ENCODE measurements at regions not wholly inside any gene's neighbourhood (a gene's known extent, or its start where the extent isn't known, plus 50 kb on each side); places are given as distances from the start of the nearest gene placed in this dataset.

GRCh38 chr2:59655809-59656208 is 897.6 kb downstream of the BCL11A start:
- Mint-ChIP-seq H3K27ac (ENCODE audit: unreplicated experiment) (peak overlapping the region; percentile 63), H3K4me3 (ENCODE audit: low read depth, unreplicated experiment) (peak overlapping the region; percentile 52), H3K27me3 (ENCODE audit: unreplicated experiment) (no peaks in the 10 kb centered on the region), H3K4me1 (ENCODE audit: low read depth, unreplicated experiment) (peaks cover 23% of the 10 kb centered on the region), H3K36me3 (ENCODE audit: insufficient read depth, unreplicated experiment) (no peaks in the 10 kb centered on the region), H3K9me3 (ENCODE audit: low read depth, unreplicated experiment) (no peaks in the 10 kb centered on the region)
- TF ChIP-seq CTCF (IDR thresholded peaks at IDR 0.05; ENCODE audit: unreplicated experiment) = no peak
- no TSS peak for BruUV-seq (replicated peaks)
- intact Hi-C loops (cut with micrococcal nuclease; ENCODE audit: unreplicated experiment) = no loop called here
- peak; percentile 60 for DNase-seq
- CTCF ChIA-PET = interaction anchor here (0.7 to 0.8 kb wide), 2 partner anchors 179 to 452 kb away, joined by 4 read pairs; no protein-coding TSS in a partner anchor

- CTCF ChIA-PET = no interaction called here
- peaks cover 23% of the 10 kb centered on the region for H3K4me1 Mint-ChIP-seq (ENCODE audit: low read depth, unreplicated experiment)
- no peak for TF ChIP-seq CTCF (IDR thresholded peaks at IDR 0.05; ENCODE audit: unreplicated experiment)
- H3K27ac Mint-ChIP-seq (ENCODE audit: unreplicated experiment) = no peak overlapping the region
- no peaks in the 10 kb centered on the region for H3K27me3 Mint-ChIP-seq (ENCODE audit: unreplicated experiment)
- intact Hi-C loops (cut with micrococcal nuclease; ENCODE audit: unreplicated experiment) = no loop called here
- H3K4me3 Mint-ChIP-seq (ENCODE audit: low read depth, unreplicated experiment) = no peak overlapping the region
- no peaks in the 10 kb centered on the region for H3K36me3 Mint-ChIP-seq (ENCODE audit: insufficient read depth, unreplicated experiment)
- DNase-seq = no peak
- no TSS peak for BruUV-seq (replicated peaks)
- H3K9me3 Mint-ChIP-seq (ENCODE audit: low read depth, unreplicated experiment) = no peaks in the 10 kb centered on the region
Observed at GRCh38 chr2:59654710-59655109, 898.7 kb downstream of the BCL11A start.

- no peak for DNase-seq
- no peak overlapping the region for H3K27ac Mint-ChIP-seq (ENCODE audit: unreplicated experiment)
- intact Hi-C loops (cut with micrococcal nuclease; ENCODE audit: unreplicated experiment) = no loop called here
- H3K27me3 Mint-ChIP-seq (ENCODE audit: unreplicated experiment) = no peaks in the 10 kb centered on the region
- H3K9me3 Mint-ChIP-seq (ENCODE audit: low read depth, unreplicated experiment) = no peaks in the 10 kb centered on the region
- TF ChIP-seq CTCF (IDR thresholded peaks at IDR 0.05; ENCODE audit: unreplicated experiment) = no peak
- H3K36me3 Mint-ChIP-seq (ENCODE audit: insufficient read depth, unreplicated experiment) = no peaks in the 10 kb centered on the region
- no peak overlapping the region for H3K4me3 Mint-ChIP-seq (ENCODE audit: low read depth, unreplicated experiment)
- BruUV-seq (replicated peaks) = no TSS peak
- peaks cover 16% of the 10 kb centered on the region for H3K4me1 Mint-ChIP-seq (ENCODE audit: low read depth, unreplicated experiment)
- CTCF ChIA-PET = no interaction called here
Observed at GRCh38 chr2:59653164-59653563, 900.3 kb downstream of the BCL11A start.

GRCh38 chr2:59630789-59631188 is 922.7 kb downstream of the BCL11A start:
- Mint-ChIP-seq H3K9me3 (ENCODE audit: low read depth, unreplicated experiment) (peaks cover 4% of the 10 kb centered on the region), H3K4me1 (ENCODE audit: low read depth, unreplicated experiment) (no peaks in the 10 kb centered on the region), H3K36me3 (ENCODE audit: insufficient read depth, unreplicated experiment) (no peaks in the 10 kb centered on the region), H3K27ac (ENCODE audit: unreplicated experiment) (no peak overlapping the region), H3K27me3 (ENCODE audit: unreplicated experiment) (no peaks in the 10 kb centered on the region), H3K4me3 (ENCODE audit: low read depth, unreplicated experiment) (no peak overlapping the region)
- TF ChIP-seq CTCF (IDR thresholded peaks at IDR 0.05; ENCODE audit: unreplicated experiment) = no peak
- CTCF ChIA-PET = interaction anchor here (0.6 kb wide), 1 partner anchor 192 kb away, joined by 4 read pairs; no protein-coding TSS in a partner anchor
- DNase-seq = no peak
- BruUV-seq (replicated peaks) = no TSS peak
- intact Hi-C loops (cut with micrococcal nuclease; ENCODE audit: unreplicated experiment) = no loop called here

Measured in Calu3 (cell line).